Retina (tissue), 1 donor: ENCODE measurements at regions not wholly inside any gene's neighbourhood (a gene's known extent, or its start where the extent isn't known, plus 50 kb on each side); places are given as distances from the start of the nearest gene placed in this dataset.
"Not testable (repeated sequence)": the region's sequence is repeated elsewhere in the genome, so short reads cannot be mapped to it uniquely, and the experiment has no call there.

Experiments used
- DNase-seq: peaks from one replicate; pipeline ENCODE4 v3.0.0-alpha.2; 2016

DNA sequence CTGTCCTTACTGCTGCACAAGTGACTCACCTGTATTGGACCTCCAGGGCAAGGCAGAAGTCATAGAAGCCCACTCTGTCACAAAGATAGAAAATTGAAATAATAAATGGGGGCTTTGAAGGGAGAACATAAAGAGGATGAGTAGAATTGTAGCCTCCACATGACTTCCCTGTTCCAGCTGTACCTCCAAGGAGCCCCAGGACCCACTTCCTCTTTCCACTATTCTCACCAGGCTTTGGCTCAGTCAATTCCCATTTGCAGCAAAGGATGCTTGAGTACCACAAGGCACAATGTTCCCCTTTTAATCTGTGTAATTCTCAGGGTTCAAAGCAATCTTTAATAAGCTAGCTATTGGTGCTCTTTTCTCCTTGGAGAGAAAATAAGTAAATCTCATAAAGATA is 512.1 kb downstream of the TOX3 start:
- DNase-seq = no peak

DNA sequence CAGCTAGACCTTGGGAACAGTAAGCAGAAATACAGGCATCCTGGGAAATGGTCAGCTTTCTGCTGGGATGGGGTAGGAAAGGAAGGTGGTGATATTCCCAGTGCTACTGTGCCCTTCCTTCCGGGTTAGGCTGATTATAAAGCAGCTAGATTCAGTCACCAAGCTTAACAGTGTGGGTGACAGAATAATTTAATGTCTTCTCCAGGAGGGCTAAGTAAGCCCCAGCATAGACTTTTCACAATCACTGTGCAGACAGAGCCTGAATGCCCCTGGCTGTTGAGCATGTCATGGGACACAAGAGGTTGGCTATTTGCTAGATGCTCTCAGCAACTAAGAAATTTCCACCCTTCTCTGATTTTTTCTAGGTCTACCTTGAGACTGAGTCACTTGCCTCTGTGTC is 513.0 kb downstream of the TOX3 start:
- DNase-seq = no peak

DNA sequence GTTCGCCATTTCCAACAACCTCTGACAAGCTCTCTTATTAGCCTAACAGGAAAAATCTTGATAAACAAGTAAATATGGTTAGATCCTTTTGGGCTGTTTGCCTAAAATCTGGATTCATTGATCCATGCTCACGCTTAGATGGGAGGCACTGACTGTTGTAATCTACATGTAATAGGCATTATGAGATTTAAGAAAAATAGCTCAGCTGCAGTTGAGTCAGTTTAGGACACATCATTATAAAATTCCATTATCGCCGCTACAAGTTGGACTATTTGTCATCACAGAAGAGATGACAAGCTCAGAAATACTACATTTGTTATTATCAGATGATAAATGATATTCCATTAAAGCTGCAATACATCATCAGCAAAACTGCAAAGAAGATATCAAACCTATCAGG is 524.0 kb downstream of the TOX3 start:
- no peak for DNase-seq

DNA sequence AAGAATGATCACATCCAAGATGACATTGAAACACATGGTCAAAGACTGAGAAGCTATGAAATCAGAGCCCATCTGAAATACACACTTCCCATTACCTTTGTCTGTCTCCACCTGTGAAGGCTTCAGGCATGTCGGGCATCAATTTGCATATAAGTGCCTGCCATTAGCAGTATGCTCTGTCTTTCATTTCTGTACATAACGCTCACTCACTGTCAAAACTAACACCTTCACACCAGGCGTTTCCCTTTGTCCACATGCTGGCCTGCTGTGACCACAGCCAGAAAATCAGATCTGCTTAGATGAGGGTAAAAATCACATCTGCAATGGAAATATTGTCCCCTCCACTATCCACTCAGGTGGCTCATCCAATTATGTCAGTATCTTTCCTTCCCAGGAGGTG is 524.8 kb downstream of the TOX3 start:
- no peak for DNase-seq

DNA sequence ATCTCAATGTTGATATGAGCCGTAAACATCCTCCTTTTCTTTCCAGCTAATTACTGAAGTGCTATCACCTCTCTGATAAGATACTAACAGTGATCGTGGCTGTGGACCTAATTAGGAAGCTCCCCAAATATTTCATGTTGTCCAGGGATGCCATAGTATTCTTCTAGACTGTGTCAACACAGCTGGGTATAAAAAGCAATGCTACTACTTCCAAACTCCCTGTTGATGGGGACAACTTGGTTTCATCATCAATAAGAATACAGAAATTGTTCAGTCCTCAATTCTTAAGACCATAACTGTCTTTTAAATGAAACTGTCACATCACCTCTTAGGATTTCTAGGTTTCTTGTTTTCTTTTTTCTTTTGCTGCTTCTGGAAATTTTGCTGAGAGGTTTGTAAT is 530.6 kb downstream of the TOX3 start:
- no peak for DNase-seq

DNA sequence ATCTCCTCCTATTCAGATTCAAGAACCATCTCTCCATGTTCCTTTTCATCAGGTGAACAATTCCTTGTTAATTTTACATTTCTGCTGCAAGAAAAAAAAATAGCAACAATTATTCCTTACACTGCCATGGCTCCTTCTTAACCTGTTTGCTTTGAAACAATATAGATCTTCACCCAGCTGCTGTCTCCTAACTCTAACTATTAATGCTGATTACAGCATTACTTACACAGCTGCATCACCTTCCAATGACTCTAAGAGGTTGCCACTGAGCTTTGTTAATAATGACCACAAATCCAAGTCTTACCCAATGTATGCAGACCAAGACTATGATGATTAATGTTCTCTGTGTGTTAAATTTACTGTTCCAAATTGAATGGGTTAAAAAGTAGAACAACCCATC is 541.4 kb downstream of the TOX3 start:
- DNase-seq = no peak

DNA sequence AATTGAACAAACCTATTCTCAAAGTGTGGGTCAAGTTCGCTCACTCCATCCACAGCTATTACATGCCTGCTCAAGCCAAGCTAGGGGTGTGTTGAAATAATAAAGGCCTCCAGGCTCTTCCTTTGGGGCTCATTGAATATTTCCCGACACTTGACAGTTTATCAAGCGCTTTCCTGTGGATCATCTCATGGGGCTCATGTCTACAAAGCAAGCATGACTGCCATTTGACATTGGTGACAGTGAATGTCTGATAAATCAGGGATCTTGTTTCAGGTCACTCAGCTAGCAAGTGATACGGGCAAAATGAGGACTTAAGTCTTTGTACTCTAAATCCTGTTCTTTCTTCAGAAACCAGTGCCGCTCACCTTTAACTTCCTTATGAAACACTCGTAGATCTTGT is 542.6 kb downstream of the TOX3 start:
- DNase-seq = no peak

DNA sequence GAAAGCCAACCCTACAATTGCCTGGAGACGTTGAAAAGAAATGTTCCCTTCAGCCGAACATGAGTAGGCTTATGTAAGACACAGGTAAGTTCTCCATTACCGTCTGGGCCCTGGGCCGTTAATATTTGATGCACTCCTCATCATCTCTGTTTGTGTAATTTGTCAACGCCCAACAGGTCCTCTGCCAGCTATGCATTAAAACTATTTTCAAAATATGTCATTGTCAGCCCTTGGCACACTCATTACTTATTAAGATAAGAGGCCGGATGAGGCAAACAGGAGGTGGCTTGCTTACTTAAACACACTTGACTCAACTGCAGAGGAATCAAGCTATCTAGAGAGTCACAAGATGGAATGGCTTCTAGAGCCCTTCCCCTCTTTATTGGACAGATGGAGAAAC is 544.9 kb downstream of the TOX3 start:
- no peak for DNase-seq

DNA sequence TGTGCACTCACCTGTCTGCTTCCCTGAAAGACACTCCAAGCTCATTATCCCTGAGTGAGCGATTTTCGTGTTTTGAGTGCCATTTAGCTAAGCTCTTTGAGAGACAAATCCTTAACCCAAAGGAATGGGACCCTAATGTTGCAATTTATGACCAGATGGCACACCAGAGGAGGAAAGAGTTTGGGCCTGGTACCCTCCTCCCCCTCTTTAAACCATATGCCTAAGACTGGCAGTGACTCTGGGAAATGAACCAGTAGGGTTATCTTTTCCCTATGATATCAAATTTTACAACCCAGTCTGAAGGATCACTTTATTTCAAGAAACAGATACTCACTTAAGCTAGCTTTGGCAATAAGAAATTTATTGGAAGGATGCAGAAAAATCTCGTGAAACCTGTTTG is 550.4 kb downstream of the TOX3 start:
- DNase-seq = no peak

DNA sequence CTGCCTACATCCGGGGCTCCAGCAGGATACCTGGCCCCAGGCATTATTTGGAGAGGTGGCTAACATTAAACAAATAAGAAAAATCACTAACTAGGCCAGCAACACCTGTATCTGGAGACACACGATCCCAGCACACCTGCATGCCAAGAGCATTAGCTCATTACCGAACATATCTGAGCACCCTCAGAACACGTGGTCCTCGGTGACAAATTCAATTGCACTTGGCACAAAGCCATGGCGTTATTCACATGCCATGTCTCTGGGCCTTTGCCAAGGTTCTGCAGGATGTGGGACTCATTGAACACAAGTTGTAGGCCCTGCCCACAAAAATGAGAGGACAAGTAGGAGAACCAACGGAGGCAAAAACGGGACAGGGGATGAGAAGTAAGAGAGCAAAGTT is 552.3 kb downstream of the TOX3 start:
- DNase-seq = no peak

DNA sequence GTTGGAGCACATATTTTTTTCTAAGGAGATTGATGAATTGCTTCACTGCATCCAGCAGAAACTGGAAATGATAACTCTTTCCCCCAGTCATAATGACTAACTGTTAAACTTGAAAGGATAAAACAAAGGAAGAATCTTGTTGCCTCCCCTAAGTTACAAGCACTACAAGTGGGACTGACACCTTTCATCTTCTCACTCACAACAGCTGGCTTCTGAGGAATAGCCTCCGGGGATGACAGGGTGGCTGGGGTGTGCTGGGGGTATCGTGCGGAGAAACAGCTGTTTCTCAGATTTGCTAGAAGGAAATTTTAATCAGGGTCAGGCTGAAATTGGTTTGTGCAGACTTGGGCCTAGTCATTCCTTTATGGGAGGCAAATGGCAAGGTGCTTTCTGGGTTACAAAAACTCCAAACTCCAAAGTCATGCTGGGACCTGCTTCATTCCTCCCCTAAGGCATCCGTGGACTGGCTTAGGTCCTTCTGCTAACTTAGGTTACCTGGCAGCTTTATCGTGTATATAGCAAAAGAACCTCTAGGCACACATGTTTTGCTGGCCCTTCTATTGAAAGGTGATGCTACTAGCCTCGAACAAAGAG is 557.2 kb downstream of the TOX3 start:
- no peak for DNase-seq

DNA sequence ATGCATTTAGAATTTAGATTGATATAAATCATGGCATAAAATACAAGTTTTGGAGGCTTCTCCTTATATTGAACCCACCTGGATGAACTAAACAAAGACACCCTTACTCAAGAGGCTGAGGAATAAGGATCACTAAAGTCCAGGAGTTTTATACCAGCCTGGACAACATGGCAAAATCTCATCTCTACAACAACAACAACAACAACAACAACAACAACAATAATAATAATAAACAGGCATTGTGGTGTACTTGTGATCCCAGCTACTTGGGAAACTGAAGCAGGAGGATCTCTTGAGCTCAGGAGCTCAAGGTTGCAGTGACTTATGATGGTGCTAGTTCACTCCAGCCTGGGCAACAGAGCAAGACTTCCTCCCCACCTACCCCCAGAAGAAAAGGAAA is 558.0 kb downstream of the TOX3 start:
- no peak for DNase-seq

DNA sequence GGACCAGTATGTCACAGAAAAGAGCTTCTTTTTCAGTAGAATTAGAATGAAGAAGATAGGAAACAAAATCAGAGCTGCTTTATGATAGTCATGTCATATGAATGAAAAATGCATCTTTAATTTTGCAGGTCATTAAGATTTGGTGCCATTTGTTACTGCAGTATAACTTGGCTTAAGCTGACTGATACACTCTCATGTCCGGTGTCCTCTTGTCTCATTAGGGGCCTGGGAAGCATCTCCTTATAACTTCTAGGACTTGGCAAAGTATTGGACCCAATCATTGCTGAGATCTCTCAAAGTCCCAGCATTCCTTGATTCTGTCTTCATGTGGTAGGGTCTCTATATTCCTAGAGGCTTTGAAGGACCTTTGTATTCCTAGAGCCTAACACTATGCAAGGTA is 559.4 kb downstream of the TOX3 start:
- no peak for DNase-seq

DNA sequence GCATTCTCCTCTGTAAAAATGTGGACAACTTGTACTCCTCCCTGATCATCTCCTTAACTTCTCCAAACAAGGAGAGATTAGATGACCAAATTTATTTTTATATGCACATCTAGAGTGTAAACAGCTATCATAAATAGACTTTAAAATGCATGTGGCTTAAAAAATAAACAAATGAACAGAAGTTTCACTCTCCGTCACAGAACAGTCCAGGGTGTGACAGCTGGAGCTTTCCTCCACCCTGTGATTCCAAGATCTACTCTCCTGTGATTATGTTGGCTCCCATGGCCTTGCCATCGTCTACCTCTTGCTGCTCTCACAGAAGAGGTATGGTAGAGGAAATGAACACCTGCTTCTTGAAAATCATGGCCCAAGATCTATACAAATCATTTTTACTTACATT is 560.2 kb downstream of the TOX3 start:
- DNase-seq = no peak

DNA sequence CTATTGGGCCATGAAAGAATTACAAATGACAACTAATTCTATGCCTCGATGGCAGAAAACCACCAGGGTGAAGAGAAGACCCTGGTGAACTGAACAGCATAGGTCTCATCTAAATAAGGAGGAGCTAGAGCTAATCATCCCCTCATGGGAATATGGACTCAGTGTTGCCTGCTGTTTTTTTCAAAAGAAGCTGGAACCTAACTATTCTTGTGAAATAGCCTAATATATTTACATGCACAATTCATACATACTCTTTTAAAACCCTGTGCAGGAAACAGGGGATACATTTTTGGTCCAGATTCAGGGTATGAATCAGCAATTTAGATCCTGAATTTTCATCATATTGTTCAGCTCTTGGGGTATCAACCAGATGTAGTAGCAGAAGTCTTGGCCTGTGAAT is 560.6 kb downstream of the TOX3 start:
- DNase-seq = no peak

DNA sequence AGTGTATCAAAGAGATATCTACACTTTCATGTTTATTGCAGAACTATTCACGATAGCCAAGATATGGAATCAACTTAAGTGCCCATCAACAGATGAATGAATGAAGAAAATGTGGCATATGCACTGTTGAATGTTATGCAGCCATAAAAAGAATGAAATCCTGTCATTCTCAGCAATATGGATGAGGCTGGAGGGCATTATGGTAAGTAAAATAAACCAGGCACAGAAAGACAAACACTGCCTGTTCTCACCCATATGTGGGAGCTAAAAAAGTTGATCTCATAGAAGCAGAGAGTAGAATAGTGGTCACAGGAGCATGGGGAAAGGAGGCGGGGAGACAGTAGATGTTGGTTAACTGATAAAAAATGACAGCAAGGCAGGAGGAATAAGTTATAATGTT is 561.8 kb downstream of the TOX3 start:
- DNase-seq = no peak

DNA sequence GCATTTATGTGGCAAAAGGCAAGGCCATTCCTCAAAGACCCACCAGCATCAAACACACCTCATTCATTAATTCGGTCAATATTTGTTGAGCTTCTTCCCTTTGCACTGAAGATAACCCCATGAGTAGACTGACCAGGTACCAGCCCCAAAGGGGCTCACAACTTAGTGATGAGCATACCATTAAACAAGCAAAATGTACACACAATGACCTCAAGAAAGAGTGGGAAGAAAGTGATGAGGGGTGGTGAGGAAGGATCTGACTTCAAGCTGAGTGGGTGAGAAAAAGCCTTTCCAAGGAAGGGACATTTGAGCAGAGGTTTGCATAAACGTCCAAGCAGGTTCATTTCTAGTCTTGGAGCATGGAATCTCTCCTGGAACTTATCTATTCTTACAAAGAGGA is 562.5 kb downstream of the TOX3 start:
- DNase-seq = no peak

DNA sequence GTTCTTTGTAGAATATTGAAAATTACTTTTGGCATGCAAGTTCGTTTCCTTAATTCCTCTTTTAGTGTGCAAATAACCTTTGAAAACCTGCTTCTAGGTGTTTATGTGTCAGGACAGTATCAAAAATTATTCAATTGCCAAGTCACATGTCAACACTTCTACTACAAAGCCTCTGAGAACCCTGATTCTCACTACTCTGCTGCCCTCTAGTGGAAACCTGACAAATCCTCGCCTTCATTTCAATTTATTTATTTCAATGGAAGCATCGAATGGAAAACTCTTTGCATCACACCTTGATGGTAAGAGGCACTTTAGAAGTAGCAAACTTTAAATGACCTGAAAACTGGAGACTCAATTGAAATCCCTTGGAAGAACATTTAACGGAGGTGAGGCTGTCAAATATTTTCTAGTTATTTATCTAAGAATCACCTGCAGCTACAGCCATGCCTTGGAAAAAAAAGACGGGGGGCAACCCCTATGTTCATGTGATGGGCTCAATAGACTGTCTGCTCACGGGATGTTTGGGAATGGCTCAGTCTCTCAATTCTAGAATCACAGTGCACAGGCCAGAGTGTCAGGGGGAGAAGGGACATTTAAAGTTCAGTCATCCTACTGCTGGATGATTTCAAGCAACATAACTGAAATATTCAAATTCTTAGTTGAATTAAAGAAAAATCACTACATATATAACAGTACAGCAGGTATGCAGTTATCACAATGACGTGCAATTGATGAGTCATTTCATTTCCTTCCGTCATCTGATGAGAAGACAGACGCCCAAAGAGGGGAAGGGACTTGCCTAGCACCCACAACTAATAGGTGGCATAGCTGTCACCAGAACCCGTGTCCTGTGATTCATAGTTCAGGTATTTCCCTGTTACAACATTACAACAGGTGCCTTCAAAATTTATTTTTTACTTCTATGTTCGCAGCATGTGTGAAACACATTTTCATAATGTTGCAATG is 563.9 kb downstream of the TOX3 start:
- DNase-seq = peak; percentile 50

DNA sequence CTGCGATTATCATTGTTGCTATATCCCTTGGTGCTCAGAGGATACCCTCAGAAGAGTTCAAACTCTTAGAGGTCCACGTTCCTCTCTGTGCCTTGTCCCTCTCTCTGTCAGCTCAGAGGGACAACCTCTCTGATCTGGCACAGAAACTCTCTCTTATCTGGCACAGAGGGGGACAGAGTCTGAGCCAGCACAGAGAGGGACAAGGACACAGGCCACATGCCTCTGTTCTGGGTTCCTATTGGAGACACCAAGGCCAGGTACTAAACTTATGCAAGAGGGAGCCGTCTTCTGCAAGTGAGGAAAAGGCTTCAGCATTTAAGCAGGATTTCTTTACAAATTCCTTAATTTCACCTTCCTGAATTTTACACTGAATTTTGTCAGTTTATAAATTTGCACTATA is 565.2 kb downstream of the TOX3 start:
- DNase-seq = no peak

DNA sequence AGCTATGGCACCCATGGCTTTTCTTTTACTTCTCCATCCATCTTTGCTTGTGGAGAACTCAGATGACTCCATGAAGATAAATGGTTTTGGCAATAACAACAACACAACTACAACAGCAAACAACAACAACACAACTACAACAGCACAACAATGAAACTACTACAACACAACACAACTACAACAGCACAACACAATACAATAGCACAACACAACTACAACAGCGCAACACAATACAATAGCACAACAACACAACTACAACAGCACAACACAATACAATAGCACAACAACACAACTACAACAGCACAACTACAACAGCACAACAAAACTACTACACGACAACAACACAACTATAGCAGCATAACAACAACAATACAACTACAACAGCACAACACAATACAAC is 569.4 kb downstream of the TOX3 start:
- not testable (repeated sequence) for DNase-seq

DNA sequence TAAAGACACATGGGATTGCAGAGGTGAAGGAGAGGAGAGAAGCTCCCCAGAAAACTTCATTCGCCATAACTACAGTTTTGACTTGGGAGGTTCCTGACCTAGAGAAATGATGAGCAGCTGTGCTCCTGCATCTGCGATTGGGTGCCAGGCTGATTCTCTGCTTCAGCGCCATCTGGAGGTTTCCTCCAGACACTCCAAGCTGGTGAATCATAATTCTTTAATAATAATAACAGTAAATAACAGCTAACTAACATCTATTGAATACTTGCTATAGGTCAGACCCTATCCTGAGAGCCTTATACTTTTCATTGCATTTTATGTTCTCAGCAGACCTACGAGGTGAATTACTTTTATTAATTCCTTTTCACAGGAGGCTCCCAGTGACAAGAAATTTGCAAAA is 575.8 kb downstream of the TOX3 start:
- DNase-seq = peak; percentile 35

DNA sequence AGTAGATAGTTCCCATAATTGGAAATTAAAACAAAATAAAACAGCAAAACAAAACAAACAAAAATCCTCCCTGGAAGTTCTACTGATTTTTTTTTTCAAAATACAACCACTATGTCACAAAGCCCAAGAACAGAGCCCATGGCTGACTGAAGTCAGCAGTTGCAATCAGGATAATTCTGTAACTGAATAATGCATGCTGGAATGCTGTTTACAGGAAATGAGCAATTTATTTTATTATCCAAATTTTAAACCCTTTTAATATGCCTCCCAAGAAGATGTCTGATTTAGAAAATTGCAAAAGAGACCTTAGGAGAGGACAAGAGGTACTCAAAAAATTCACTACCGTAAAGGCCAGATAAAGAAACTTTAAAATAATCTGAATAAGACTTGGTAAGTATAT is 578.2 kb downstream of the TOX3 start:
- no peak for DNase-seq

DNA sequence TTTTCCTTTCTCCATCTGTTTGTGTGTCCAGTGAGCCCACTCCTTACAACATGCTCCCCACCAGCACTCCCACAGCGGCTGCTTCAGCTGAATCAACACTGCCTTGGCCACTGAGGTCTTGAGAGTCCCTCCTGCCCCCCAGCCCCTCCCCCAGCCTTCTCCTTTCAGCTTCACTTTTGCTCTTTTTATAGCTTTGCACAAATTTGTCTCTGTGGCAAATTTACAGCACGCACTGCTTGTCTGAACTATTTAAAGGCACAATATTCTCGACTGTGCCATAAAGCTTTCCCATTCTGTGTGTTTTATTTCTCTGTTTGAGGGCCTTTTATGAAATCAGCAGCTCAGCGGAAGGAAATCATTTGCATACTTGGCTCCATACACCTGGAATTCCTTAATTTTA is 579.3 kb downstream of the TOX3 start:
- no peak for DNase-seq

DNA sequence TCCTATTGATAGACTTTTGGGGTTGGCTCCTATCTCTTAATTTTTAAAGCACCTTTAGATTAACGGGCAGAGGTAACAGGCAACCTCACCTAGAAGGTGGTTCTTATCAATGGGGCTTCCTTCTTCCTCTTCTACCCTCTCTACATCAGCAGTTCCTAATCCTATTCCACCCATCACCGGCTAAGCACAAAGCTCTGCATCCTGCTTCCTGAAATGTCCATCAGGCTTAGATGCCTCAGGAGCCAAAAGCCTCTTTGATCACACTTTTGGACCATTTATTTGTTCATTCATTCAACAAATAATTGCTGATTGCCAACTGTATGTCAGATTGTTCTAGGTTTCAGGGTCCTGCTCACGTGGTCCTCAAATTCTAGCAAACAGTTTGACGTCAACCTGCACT is 586.0 kb downstream of the TOX3 start:
- DNase-seq = no peak
